Neural progenitor cell (in vitro differentiated cells): ENCODE measurements at regions not wholly inside any gene's neighbourhood (a gene's known extent, or its start where the extent isn't known, plus 50 kb on each side); places are given as distances from the start of the nearest gene placed in this dataset.

Source experiments
- DNase-seq: peaks from one replicate; pipeline ENCODE4 v3.0.0-alpha.2; 2016; ENCODE audit warnings: low spot score
- H2AFZ ChIP-seq: fragments of 200-600 bp; sonication (generic); replicated peaks from 2 replicates; pipeline ENCODE4 v1.6.1; 2016; ENCODE audit warnings: antibody characterized with exemption
- H3F3A ChIP-seq: fragments of 200-600 bp; sonication (generic); 2 replicates; pipeline ENCODE4 v1.6.1; 2016; ENCODE audit warnings: antibody characterized with exemption, low read depth
- H3K27ac ChIP-seq: fragments of 200-600 bp; sonication (generic); 2 replicates; pipeline ENCODE4 v1.5.1; 2016; ENCODE audit warnings: mild to moderate bottlenecking
- H3K27me3 ChIP-seq: fragments of 200-600 bp; sonication (generic); 2 replicates; pipeline ENCODE4 v1.6.1; 2016; ENCODE audit warnings: mild to moderate bottlenecking, moderate library complexity
- H3K36me3 ChIP-seq: fragments of 200-600 bp; sonication (generic); 2 replicates; pipeline ENCODE4 v1.5.1; 2016
- H3K4me1 ChIP-seq: fragments of 200-600 bp; sonication (generic); 2 replicates; pipeline ENCODE4 v1.6.1; 2016; ENCODE audit warnings: mixed run types
- H3K4me2 ChIP-seq: fragments of 200-600 bp; sonication (generic); 2 replicates; pipeline ENCODE4 v1.6.1; 2016
- H3K4me3 ChIP-seq: fragments of 200-600 bp; sonication (generic); 2 replicates; pipeline ENCODE4 v1.5.1; 2016
- H3K79me2 ChIP-seq: fragments of 200-600 bp; sonication (generic); 2 replicates; pipeline ENCODE4 v1.6.1; 2016; ENCODE audit warnings: low read depth
- H3K9ac ChIP-seq: fragments of 200-600 bp; sonication (generic); 2 replicates; pipeline ENCODE4 v1.6.1; 2016
- H3K9me3 ChIP-seq: fragments of 200-600 bp; sonication (generic); 2 replicates; pipeline ENCODE4 v1.5.1; 2016; ENCODE audit warnings: low read depth
- H4K20me1 ChIP-seq: fragments of 200-600 bp; sonication (generic); 2 replicates; pipeline ENCODE4 v1.6.1; 2016; ENCODE audit warnings: low read depth
- H3K27ac Mint-ChIP-seq: 3 replicates; pipeline ENCODE4 v1.8.0; 2021; ENCODE audit warnings: mixed read lengths
- H3K27me3 Mint-ChIP-seq: 2 replicates; pipeline ENCODE4 v1.8.0; 2022; ENCODE audit warnings: low read depth, mild to moderate bottlenecking, inconsistent platforms, moderate library complexity, mixed read lengths; ENCODE audit not compliant: insufficient read depth
- H3K36me3 Mint-ChIP-seq: 3 replicates; pipeline ENCODE4 v1.8.0; 2021; ENCODE audit warnings: mixed read lengths
- H3K4me1 Mint-ChIP-seq: 3 replicates; pipeline ENCODE4 v1.8.0; 2021; ENCODE audit warnings: mixed read lengths
- H3K4me3 Mint-ChIP-seq: 3 replicates; pipeline ENCODE4 v1.8.0; 2021; ENCODE audit warnings: mild to moderate bottlenecking, moderate library complexity, mixed read lengths
- H3K9me3 Mint-ChIP-seq: 3 replicates; pipeline ENCODE4 v1.8.0; 2020; ENCODE audit warnings: mixed read lengths
- EZH2 ChIP-seq: fragments of 200-600 bp; sonication (generic); IDR thresholded peaks from 2 replicates; pipeline ENCODE4 v1.6.1; 2017; ENCODE audit warnings: antibody characterized with exemption, mild to moderate bottlenecking, moderate library complexity
- EZH2phosphoT487 ChIP-seq: fragments of 200-600 bp; sonication (generic); IDR thresholded peaks from 2 replicates; pipeline ENCODE4 v1.6.1; 2017; ENCODE audit warnings: antibody characterized with exemption
- TF ChIP-seq, protein P1 (sequence below): fragments of 200-600 bp; sonication (generic); IDR thresholded peaks from 2 replicates; pipeline ENCODE4 v1.5.1; 2017; ENCODE audit warnings: antibody characterized with exemption, mild to moderate bottlenecking

DNA sequence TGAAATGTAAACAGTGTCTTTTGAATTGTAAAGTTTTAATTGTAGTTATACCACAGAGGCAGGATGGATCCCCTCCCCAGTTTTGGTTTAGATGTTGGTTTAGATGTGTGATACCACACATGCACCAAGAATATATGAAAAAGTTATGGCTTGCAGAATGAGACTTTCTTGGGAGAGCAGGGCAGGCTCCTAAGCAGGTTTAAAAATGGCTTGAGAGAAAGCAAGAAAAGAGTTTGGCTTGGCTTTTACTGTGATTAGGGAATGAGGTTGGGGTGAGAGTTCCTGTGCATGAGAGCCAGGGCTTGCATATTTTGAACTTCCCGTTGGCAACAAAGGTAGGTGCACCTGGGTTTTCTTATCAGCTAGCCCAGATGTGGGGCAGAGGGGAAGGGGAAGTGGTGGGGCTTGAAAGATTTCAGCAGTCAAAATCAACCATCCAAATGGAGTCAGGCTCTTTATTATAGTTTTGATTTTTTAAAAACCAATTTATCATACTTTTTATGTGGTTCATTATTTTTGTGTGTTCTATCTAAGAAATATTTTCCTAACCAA is 246.9 kb downstream of the MTX2 start:
- Histone ChIP-seq H3K9ac (no peak overlapping the region), H4K20me1 (no peaks in the 10 kb centered on the region), H3K79me2 (no peaks in the 10 kb centered on the region), H3K36me3 (no peaks in the 10 kb centered on the region), H3K4me1 (no peaks in the 10 kb centered on the region), H3K4me2 (no peak overlapping the region), H3K9me3 (no peaks in the 10 kb centered on the region), H3K4me3 (no peak overlapping the region), H3K27ac (no peak overlapping the region), H2AFZ (no peak overlapping the region), H3K27me3 (peaks cover 70% of the 10 kb centered on the region), H3F3A (no peaks in the 10 kb centered on the region)
- no peak for TF ChIP-seq EZH2
- TF ChIP-seq EZH2phosphoT487 = no peak
- TF ChIP-seq, protein P1, sequence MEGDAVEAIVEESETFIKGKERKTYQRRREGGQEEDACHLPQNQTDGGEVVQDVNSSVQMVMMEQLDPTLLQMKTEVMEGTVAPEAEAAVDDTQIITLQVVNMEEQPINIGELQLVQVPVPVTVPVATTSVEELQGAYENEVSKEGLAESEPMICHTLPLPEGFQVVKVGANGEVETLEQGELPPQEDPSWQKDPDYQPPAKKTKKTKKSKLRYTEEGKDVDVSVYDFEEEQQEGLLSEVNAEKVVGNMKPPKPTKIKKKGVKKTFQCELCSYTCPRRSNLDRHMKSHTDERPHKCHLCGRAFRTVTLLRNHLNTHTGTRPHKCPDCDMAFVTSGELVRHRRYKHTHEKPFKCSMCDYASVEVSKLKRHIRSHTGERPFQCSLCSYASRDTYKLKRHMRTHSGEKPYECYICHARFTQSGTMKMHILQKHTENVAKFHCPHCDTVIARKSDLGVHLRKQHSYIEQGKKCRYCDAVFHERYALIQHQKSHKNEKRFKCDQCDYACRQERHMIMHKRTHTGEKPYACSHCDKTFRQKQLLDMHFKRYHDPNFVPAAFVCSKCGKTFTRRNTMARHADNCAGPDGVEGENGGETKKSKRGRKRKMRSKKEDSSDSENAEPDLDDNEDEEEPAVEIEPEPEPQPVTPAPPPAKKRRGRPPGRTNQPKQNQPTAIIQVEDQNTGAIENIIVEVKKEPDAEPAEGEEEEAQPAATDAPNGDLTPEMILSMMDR = no peak
- peaks cover under 1% of the 10 kb centered on the region for H3K27me3 Mint-ChIP-seq
- H3K4me1 Mint-ChIP-seq = no peaks in the 10 kb centered on the region
- H3K27ac Mint-ChIP-seq = no peak overlapping the region
- H3K36me3 Mint-ChIP-seq = no peaks in the 10 kb centered on the region
- no peak for DNase-seq
- H3K4me3 Mint-ChIP-seq = no peak overlapping the region
- no peaks in the 10 kb centered on the region for H3K9me3 Mint-ChIP-seq

DNA sequence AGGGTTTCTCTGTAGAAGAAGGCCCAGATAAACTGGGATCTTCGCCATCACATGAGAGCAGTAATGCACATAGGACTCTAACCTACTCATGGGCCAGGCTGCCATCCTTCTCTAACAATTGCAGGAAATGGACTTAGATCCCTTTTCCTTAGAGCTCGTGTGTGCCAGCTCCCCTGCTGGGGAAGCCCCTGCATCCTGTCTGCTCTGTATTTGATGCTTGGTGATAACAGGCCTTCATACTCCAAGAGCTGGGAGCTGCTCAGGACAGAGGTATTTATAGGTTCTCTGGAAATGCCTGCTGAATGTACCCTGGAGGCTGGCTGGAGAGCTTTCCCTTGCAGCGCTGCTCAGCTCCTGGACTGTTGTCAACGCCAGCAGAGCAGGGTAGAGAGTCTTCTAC is 249.6 kb downstream of the MTX2 start:
- Histone ChIP-seq H3K9ac (no peak overlapping the region), H2AFZ (no peak overlapping the region), H3F3A (peaks cover 15% of the 10 kb centered on the region), H3K4me2 (no peak overlapping the region), H3K36me3 (no peaks in the 10 kb centered on the region), H3K27ac (no peak overlapping the region), H3K4me1 (peaks cover 20% of the 10 kb centered on the region), H3K79me2 (no peaks in the 10 kb centered on the region), H4K20me1 (no peaks in the 10 kb centered on the region), H3K9me3 (no peaks in the 10 kb centered on the region), H3K4me3 (no peak overlapping the region), H3K27me3 (peaks cover 61% of the 10 kb centered on the region)
- H3K9me3 Mint-ChIP-seq = no peaks in the 10 kb centered on the region
- peaks cover 2% of the 10 kb centered on the region for H3K4me1 Mint-ChIP-seq
- no peak overlapping the region for H3K4me3 Mint-ChIP-seq
- H3K36me3 Mint-ChIP-seq = no peaks in the 10 kb centered on the region
- TF ChIP-seq EZH2 (no peak), EZH2phosphoT487 (no peak)
- TF ChIP-seq, protein P1 = no peak
- peaks cover 2% of the 10 kb centered on the region for H3K27me3 Mint-ChIP-seq
- no peak for DNase-seq
- no peak overlapping the region for H3K27ac Mint-ChIP-seq

DNA sequence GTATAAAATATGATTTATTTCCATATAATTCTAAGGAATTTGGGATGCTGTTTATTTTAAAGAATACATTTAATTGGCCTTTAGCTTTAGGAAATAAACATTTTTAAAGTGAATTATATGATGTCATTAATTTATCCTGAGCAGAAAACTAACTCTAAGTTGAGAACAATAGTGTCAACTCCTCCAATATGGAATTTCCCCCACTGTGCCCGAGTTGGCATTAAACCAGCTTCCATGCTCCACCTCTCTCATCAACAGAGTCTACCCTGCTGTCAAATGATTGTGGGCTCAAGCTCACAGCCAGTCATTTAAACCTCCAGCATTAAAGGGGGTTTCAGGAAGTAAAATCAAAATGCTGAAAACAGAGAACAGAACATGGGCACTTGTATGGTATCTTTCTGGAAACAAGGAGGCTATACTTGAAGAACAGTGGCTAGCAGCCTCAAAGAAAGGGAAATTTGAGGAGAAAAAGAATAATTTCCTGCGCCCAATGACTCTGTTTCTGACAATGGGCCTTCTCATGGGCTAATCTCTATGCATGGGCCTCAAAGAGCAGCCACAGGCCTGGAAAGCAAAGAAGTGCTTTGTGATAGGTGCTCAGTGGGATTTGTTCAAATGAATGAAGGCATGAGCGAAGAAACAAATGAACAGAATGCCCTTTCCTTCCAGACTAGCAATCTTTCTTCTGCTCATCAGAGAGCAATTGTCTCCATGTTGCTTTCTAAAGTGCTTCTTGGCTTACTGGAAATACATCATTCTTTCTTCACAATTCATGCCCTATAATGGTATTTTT is 252.8 kb downstream of the MTX2 start:
- H3F3A ChIP-seq = peaks cover 15% of the 10 kb centered on the region
- H4K20me1 ChIP-seq = no peaks in the 10 kb centered on the region
- H3K9ac ChIP-seq = no peak overlapping the region
- Mint-ChIP-seq H3K4me3 (no peak overlapping the region), H3K4me1 (peaks cover 6% of the 10 kb centered on the region), H3K27ac (no peak overlapping the region), H3K36me3 (no peaks in the 10 kb centered on the region), H3K27me3 (peaks cover 4% of the 10 kb centered on the region), H3K9me3 (peaks cover 2% of the 10 kb centered on the region)
- H3K4me3 ChIP-seq = no peak overlapping the region
- TF ChIP-seq EZH2 (no peak), EZH2phosphoT487 (no peak)
- TF ChIP-seq, protein P1 = no peak
- no peak overlapping the region for H3K27ac ChIP-seq
- no peaks in the 10 kb centered on the region for H3K36me3 ChIP-seq
- no peak overlapping the region for H2AFZ ChIP-seq
- peaks cover 26% of the 10 kb centered on the region for H3K4me1 ChIP-seq
- peaks cover 50% of the 10 kb centered on the region for H3K27me3 ChIP-seq
- H3K4me2 ChIP-seq = peak overlapping the region; percentile 56
- no peaks in the 10 kb centered on the region for H3K9me3 ChIP-seq
- peak; percentile 53 for DNase-seq
- H3K79me2 ChIP-seq = no peaks in the 10 kb centered on the region
